Esophagus squamous epithelium (tissue), 5 donors: ENCODE measurements at regions not wholly inside any gene's neighbourhood (a gene's known extent, or its start where the extent isn't known, plus 50 kb on each side); places are given as distances from the start of the nearest gene placed in this dataset.

Source experiments
- DNase-seq: peaks from one replicate; lab custom pipeline; 2025; lab: John Stamatoyannopoulos, UW
- H3K27ac ChIP-seq, 4 donors: fragments of 200-600 bp; sonication (generic); one replicate each; pipeline ENCODE4 v1.5.1; 2016 to 2019; ENCODE audit warnings: mild to moderate bottlenecking in 1 of 4
- H3K27me3 ChIP-seq, 4 donors: fragments of 200-600 bp; sonication (generic); 1 replicate in 3 of 4; 2 replicates in 1 of 4; pipeline versions ENCODE4 v1.5.1 to v1.6.0; 2017 to 2021; ENCODE audit warnings: antibody characterized with exemption in 1 of 4
- H3K36me3 ChIP-seq, 3 donors: fragments of 200-600 bp; sonication (generic); one replicate each; pipeline ENCODE4 v1.5.1; 2016 to 2019
- H3K4me1 ChIP-seq, 3 donors: fragments of 200-600 bp; sonication (generic); one replicate each; pipeline ENCODE4 v1.5.1; 2017 to 2019
- H3K4me3 ChIP-seq, 4 donors: fragments of 200-600 bp; sonication (generic); 1 replicate in 3 of 4; 2 replicates in 1 of 4; pipeline ENCODE4 v1.5.1; 2016 to 2019; ENCODE audit warnings: mild to moderate bottlenecking in 2 of 4, moderate library complexity in 1 of 4
- H3K9me3 ChIP-seq, 3 donors: fragments of 200-600 bp; sonication (generic); one replicate each; pipeline ENCODE4 v1.5.1; 2016 to 2019
- CTCF ChIP-seq, 6 experiments: fragments of 450-650 bp in 4 of 6; fragments of 200-600 bp in 2 of 6; sonication (generic) in 2 of 6; IDR thresholded peaks; one replicate each; pipeline ENCODE4 v1.5.1; 2016 to 2019; ENCODE audit warnings: antibody characterized with exemption in 6 of 6, mild to moderate bottlenecking in 4 of 6, moderate library complexity in 4 of 6
- POLR2A ChIP-seq, 4 donors: fragments of 450-650 bp; IDR thresholded peaks; one replicate each; pipeline ENCODE4 v1.6.1; 2017; ENCODE audit warnings: antibody characterized with exemption in 4 of 4, mild to moderate bottlenecking in 4 of 4, moderate library complexity in 3 of 4
- WGBS, 2 donors: methylation state at CpG; one replicate each; pipeline ENCODE4 v1.1.5; 2018; 5-methylcytosine and 5-hydroxymethylcytosine counted together
- intact Hi-C: fragments of 100-400 bp; cut with DNase I; formaldehyde crosslinking; loops from one replicate; pipeline ENCODE4 v1.15.0; 2022
- donor health status: DM: yes; HTN: yes; CAD: no.

- DNase-seq = no peak
- no peaks in the 10 kb centered on the region for H3K27me3 ChIP-seq
- TF ChIP-seq POLR2A (IDR thresholded peaks at IDR 0.05) (no peak), CTCF (IDR thresholded peaks at IDR 0.05) (no peak)
- intact Hi-C loops = no loop called here
- H3K9me3 ChIP-seq = no peaks in the 10 kb centered on the region
- WGBS, 2 donors = 63 to 65% methylated on average over 3 of the region's 3 CpGs
- H3K4me3 ChIP-seq = no peak overlapping the region
- H3K36me3 ChIP-seq = no peaks in the 10 kb centered on the region
- no peaks in the 10 kb centered on the region for H3K4me1 ChIP-seq
- H3K27ac ChIP-seq = no peak overlapping the region
These were observed 75.8 kb upstream of the PIK3C3 start for GRCh38 chr18:41879256-41879655.

- Histone ChIP-seq H3K36me3 (no peaks in the 10 kb centered on the region), H3K27me3 (no peaks in the 10 kb centered on the region), H3K27ac (no peak overlapping the region), H3K4me1 (no peaks in the 10 kb centered on the region), H3K9me3 (no peaks in the 10 kb centered on the region), H3K4me3 (no peak overlapping the region)
- DNase-seq = no peak
- intact Hi-C loops = no loop called here
- TF ChIP-seq CTCF (IDR thresholded peaks at IDR 0.05) (no peak), POLR2A (IDR thresholded peaks at IDR 0.05) (no peak)
- 45 to 60% methylated on average over 3 of the region's 3 CpGs for WGBS, 2 donors
These were observed 79.8 kb upstream of the PIK3C3 start for GRCh38 chr18:41875094-41875780.

- intact Hi-C loops = no loop called here
- no peak for TF ChIP-seq CTCF (IDR thresholded peaks at IDR 0.05)
- no peak for TF ChIP-seq POLR2A (IDR thresholded peaks at IDR 0.05)
- H3K27me3 ChIP-seq = no peaks in the 10 kb centered on the region
- H3K9me3 ChIP-seq = no peaks in the 10 kb centered on the region
- H3K36me3 ChIP-seq = no peaks in the 10 kb centered on the region
- DNase-seq = no peak
- no peak overlapping the region for H3K4me3 ChIP-seq
- H3K27ac ChIP-seq = no peak overlapping the region
- H3K4me1 ChIP-seq = no peaks in the 10 kb centered on the region
These were observed 81.3 kb upstream of the PIK3C3 start for GRCh38 chr18:41873730-41874129.

GRCh38 chr18:41872206-41872605 lies 82.8 kb upstream of the PIK3C3 start:
- no peak overlapping the region for H3K4me3 ChIP-seq
- no peaks in the 10 kb centered on the region for H3K9me3 ChIP-seq
- H3K27me3 ChIP-seq = no peaks in the 10 kb centered on the region
- H3K27ac ChIP-seq = no peak overlapping the region
- no peaks in the 10 kb centered on the region for H3K4me1 ChIP-seq
- H3K36me3 ChIP-seq = no peaks in the 10 kb centered on the region
- TF ChIP-seq CTCF (IDR thresholded peaks at IDR 0.05) = no peak
- no peak for DNase-seq
- intact Hi-C loops = no loop called here

GRCh38 chr18:41871229-41872000 lies 83.6 kb upstream of the PIK3C3 start:
- no peak for DNase-seq
- intact Hi-C loops = no loop called here
- Histone ChIP-seq H3K36me3 (no peaks in the 10 kb centered on the region), H3K4me3 (no peak overlapping the region), H3K27ac (no peak overlapping the region), H3K27me3 (no peaks in the 10 kb centered on the region), H3K4me1 (no peaks in the 10 kb centered on the region), H3K9me3 (no peaks in the 10 kb centered on the region)
- WGBS, 2 donors = 44 to 56% methylated on average over 7 of the region's 7 CpGs
- no peak for TF ChIP-seq CTCF (IDR thresholded peaks at IDR 0.05)
- TF ChIP-seq POLR2A (IDR thresholded peaks at IDR 0.05) = no peak
